ENCODE measurements at regions not wholly inside any gene's neighbourhood (a gene's known extent, or its start where the extent isn't known, plus 50 kb on each side); places are given as distances from the start of the nearest gene placed in this dataset.

- TF ChIP-seq CTCF (conservative IDR thresholded peaks at IDR 0.05; ENCODE audit: low read depth, low read length) (no peak), EZH2 (IDR thresholded peaks at IDR 0.05; ENCODE audit: low read length, unreplicated experiment) (no peak)
Observed at GRCh38 chr16:55154262-55154661, 169.7 kb upstream of the IRX6 start.
